ENCODE measurements at regions not wholly inside any gene's neighbourhood (a gene's known extent, or its start where the extent isn't known, plus 50 kb on each side); places are given as distances from the start of the nearest gene placed in this dataset.

GRCh38 chr22:47533961-47534803 lies 771.7 kb downstream of the TBC1D22A start:
- Histone ChIP-seq H3K36me3 (ENCODE audit: insufficient read depth, low read length) (no peaks in the 10 kb centered on the region), H3K9me3 (ENCODE audit: low read length) (no peaks in the 10 kb centered on the region), H3K27me3 (ENCODE audit: low read length) (no peaks in the 10 kb centered on the region), H3K9ac (ENCODE audit: low read length) (no peak overlapping the region), H4K20me1 (ENCODE audit: insufficient read depth, low read depth, low read length) (no peaks in the 10 kb centered on the region), H3K9me2 (replicated peaks; ENCODE audit: insufficient read depth, low read length) (no peaks in the 10 kb centered on the region), H3K27ac (ENCODE audit: low read length) (no peak overlapping the region), H3K4me2 (ENCODE audit: low read depth, low read length, poor library complexity, severe bottlenecking) (no peak overlapping the region), H3K4me1 (ENCODE audit: low read length) (no peaks in the 10 kb centered on the region), H3K79me2 (ENCODE audit: low read length) (no peaks in the 10 kb centered on the region), H2AFZ (ENCODE audit: low read length) (no peak overlapping the region), H3K4me3 (ENCODE audit: low read length) (no peak overlapping the region)
- DNase-seq, result no peak

- Histone ChIP-seq H3K79me2 (ENCODE audit: low read length) (no peaks in the 10 kb centered on the region), H3K36me3 (ENCODE audit: insufficient read depth, low read length) (no peaks in the 10 kb centered on the region), H3K27ac (ENCODE audit: low read length) (no peak overlapping the region), H2AFZ (ENCODE audit: low read length) (no peak overlapping the region), H3K9ac (ENCODE audit: low read length) (no peak overlapping the region), H3K4me3 (ENCODE audit: low read length) (no peak overlapping the region), H3K9me3 (ENCODE audit: low read length) (no peaks in the 10 kb centered on the region), H3K4me1 (ENCODE audit: low read length) (no peaks in the 10 kb centered on the region), H3K9me2 (replicated peaks; ENCODE audit: insufficient read depth, low read length) (no peaks in the 10 kb centered on the region), H3K4me2 (ENCODE audit: low read depth, low read length, poor library complexity, severe bottlenecking) (no peak overlapping the region), H3K27me3 (ENCODE audit: low read length) (no peaks in the 10 kb centered on the region), H4K20me1 (ENCODE audit: insufficient read depth, low read depth, low read length) (no peaks in the 10 kb centered on the region)
- no peak for DNase-seq
Observed at GRCh38 chr22:47517062-47517461, 754.6 kb downstream of the TBC1D22A start.

- Histone ChIP-seq H3K9me2 (replicated peaks; ENCODE audit: insufficient read depth, low read length) (no peaks in the 10 kb centered on the region), H3K9ac (ENCODE audit: low read length) (no peak overlapping the region), H3K27ac (ENCODE audit: low read length) (no peak overlapping the region), H3K4me1 (ENCODE audit: low read length) (no peaks in the 10 kb centered on the region), H3K9me3 (ENCODE audit: low read length) (no peaks in the 10 kb centered on the region), H3K79me2 (ENCODE audit: low read length) (no peaks in the 10 kb centered on the region), H3K27me3 (ENCODE audit: low read length) (no peaks in the 10 kb centered on the region), H3K4me2 (ENCODE audit: low read depth, low read length, poor library complexity, severe bottlenecking) (no peak overlapping the region), H3K4me3 (ENCODE audit: low read length) (no peak overlapping the region), H3K36me3 (ENCODE audit: insufficient read depth, low read length) (no peaks in the 10 kb centered on the region), H4K20me1 (ENCODE audit: insufficient read depth, low read depth, low read length) (no peaks in the 10 kb centered on the region), H2AFZ (ENCODE audit: low read length) (no peak overlapping the region)
- no peak for DNase-seq
Observed at GRCh38 chr22:47515384-47516125, 753.1 kb downstream of the TBC1D22A start.

GRCh38 chr22:47512617-47513016 lies 750.2 kb downstream of the TBC1D22A start:
- Histone ChIP-seq H2AFZ (ENCODE audit: low read length) (no peak overlapping the region), H3K9me2 (replicated peaks; ENCODE audit: insufficient read depth, low read length) (no peaks in the 10 kb centered on the region), H3K27ac (ENCODE audit: low read length) (no peak overlapping the region), H4K20me1 (ENCODE audit: insufficient read depth, low read depth, low read length) (no peaks in the 10 kb centered on the region), H3K4me2 (ENCODE audit: low read depth, low read length, poor library complexity, severe bottlenecking) (no peak overlapping the region), H3K4me3 (ENCODE audit: low read length) (no peak overlapping the region), H3K9ac (ENCODE audit: low read length) (no peak overlapping the region), H3K4me1 (ENCODE audit: low read length) (no peaks in the 10 kb centered on the region), H3K36me3 (ENCODE audit: insufficient read depth, low read length) (no peaks in the 10 kb centered on the region), H3K9me3 (ENCODE audit: low read length) (no peaks in the 10 kb centered on the region), H3K27me3 (ENCODE audit: low read length) (no peaks in the 10 kb centered on the region), H3K79me2 (ENCODE audit: low read length) (no peaks in the 10 kb centered on the region)
- DNase-seq, result no peak

- H3K4me1 ChIP-seq (ENCODE audit: low read length), result no peaks in the 10 kb centered on the region
- no peaks in the 10 kb centered on the region for H3K9me2 ChIP-seq (replicated peaks; ENCODE audit: insufficient read depth, low read length)
- no peaks in the 10 kb centered on the region for H3K79me2 ChIP-seq (ENCODE audit: low read length)
- H4K20me1 ChIP-seq (ENCODE audit: insufficient read depth, low read depth, low read length), result no peaks in the 10 kb centered on the region
- H3K9ac ChIP-seq (ENCODE audit: low read length), result no peak overlapping the region
- H2AFZ ChIP-seq (ENCODE audit: low read length), result no peak overlapping the region
- H3K4me3 ChIP-seq (ENCODE audit: low read length), result no peak overlapping the region
- no peaks in the 10 kb centered on the region for H3K36me3 ChIP-seq (ENCODE audit: insufficient read depth, low read length)
- H3K27me3 ChIP-seq (ENCODE audit: low read length), result no peaks in the 10 kb centered on the region
- no peak overlapping the region for H3K4me2 ChIP-seq (ENCODE audit: low read depth, low read length, poor library complexity, severe bottlenecking)
- H3K27ac ChIP-seq (ENCODE audit: low read length), result no peak overlapping the region
- DNase-seq, result no peak
- H3K9me3 ChIP-seq (ENCODE audit: low read length), result peaks cover 5% of the 10 kb centered on the region; the same call in 1 of the 2 replicates
Observed at GRCh38 chr22:47504962-47505361, 742.5 kb downstream of the TBC1D22A start.

GRCh38 chr22:47498969-47499495 lies 736.6 kb downstream of the TBC1D22A start:
- H3K36me3 ChIP-seq (ENCODE audit: insufficient read depth, low read length), result no peaks in the 10 kb centered on the region
- H3K79me2 ChIP-seq (ENCODE audit: low read length), result no peaks in the 10 kb centered on the region
- no peaks in the 10 kb centered on the region for H3K27me3 ChIP-seq (ENCODE audit: low read length)
- no peaks in the 10 kb centered on the region for H3K4me1 ChIP-seq (ENCODE audit: low read length)
- no peak overlapping the region for H3K27ac ChIP-seq (ENCODE audit: low read length)
- DNase-seq, result no peak
- H3K4me3 ChIP-seq (ENCODE audit: low read length), result no peak overlapping the region
- H3K4me2 ChIP-seq (ENCODE audit: low read depth, low read length, poor library complexity, severe bottlenecking), result no peak overlapping the region
- H4K20me1 ChIP-seq (ENCODE audit: insufficient read depth, low read depth, low read length), result no peaks in the 10 kb centered on the region
- H3K9ac ChIP-seq (ENCODE audit: low read length), result no peak overlapping the region
- peaks cover 15% of the 10 kb centered on the region for H3K9me3 ChIP-seq (ENCODE audit: low read length)
- no peak overlapping the region for H2AFZ ChIP-seq (ENCODE audit: low read length)
- no peaks in the 10 kb centered on the region for H3K9me2 ChIP-seq (replicated peaks; ENCODE audit: insufficient read depth, low read length)

GRCh38 chr22:47497666-47498065 lies 735.2 kb downstream of the TBC1D22A start:
- no peak overlapping the region for H2AFZ ChIP-seq (ENCODE audit: low read length)
- DNase-seq, result no peak
- H3K36me3 ChIP-seq (ENCODE audit: insufficient read depth, low read length), result no peaks in the 10 kb centered on the region
- H3K27ac ChIP-seq (ENCODE audit: low read length), result no peak overlapping the region
- no peak overlapping the region for H3K4me3 ChIP-seq (ENCODE audit: low read length)
- H3K9me3 ChIP-seq (ENCODE audit: low read length), result peaks cover 24% of the 10 kb centered on the region
- no peak overlapping the region for H3K4me2 ChIP-seq (ENCODE audit: low read depth, low read length, poor library complexity, severe bottlenecking)
- H4K20me1 ChIP-seq (ENCODE audit: insufficient read depth, low read depth, low read length), result no peaks in the 10 kb centered on the region
- H3K9ac ChIP-seq (ENCODE audit: low read length), result no peak overlapping the region
- no peaks in the 10 kb centered on the region for H3K4me1 ChIP-seq (ENCODE audit: low read length)
- H3K9me2 ChIP-seq (replicated peaks; ENCODE audit: insufficient read depth, low read length), result no peaks in the 10 kb centered on the region; the same call in 1 of the 2 replicates
- H3K27me3 ChIP-seq (ENCODE audit: low read length), result no peaks in the 10 kb centered on the region
- no peaks in the 10 kb centered on the region for H3K79me2 ChIP-seq (ENCODE audit: low read length)

- DNase-seq, result peak; percentile 75
- H3K79me2 ChIP-seq (ENCODE audit: low read length), result no peaks in the 10 kb centered on the region
- H2AFZ ChIP-seq (ENCODE audit: low read length), result no peak overlapping the region
- H3K9me2 ChIP-seq (replicated peaks; ENCODE audit: insufficient read depth, low read length), result no peaks in the 10 kb centered on the region; the same call in 1 of the 2 replicates
- no peak overlapping the region for H3K4me3 ChIP-seq (ENCODE audit: low read length)
- no peak overlapping the region for H3K27ac ChIP-seq (ENCODE audit: low read length)
- H3K4me2 ChIP-seq (ENCODE audit: low read depth, low read length, poor library complexity, severe bottlenecking), result no peak overlapping the region
- no peaks in the 10 kb centered on the region for H3K36me3 ChIP-seq (ENCODE audit: insufficient read depth, low read length)
- H4K20me1 ChIP-seq (ENCODE audit: insufficient read depth, low read depth, low read length), result no peaks in the 10 kb centered on the region
- peaks cover 19% of the 10 kb centered on the region for H3K9me3 ChIP-seq (ENCODE audit: low read length)
- H3K4me1 ChIP-seq (ENCODE audit: low read length), result no peaks in the 10 kb centered on the region
- no peak overlapping the region for H3K9ac ChIP-seq (ENCODE audit: low read length)
- no peaks in the 10 kb centered on the region for H3K27me3 ChIP-seq (ENCODE audit: low read length)
Observed at GRCh38 chr22:47495110-47495509, 732.7 kb downstream of the TBC1D22A start.

All from Karpas-422 (cell line).